Chondrocyte (in vitro differentiated cells): ENCODE measurements at regions not wholly inside any gene's neighbourhood (a gene's known extent, or its start where the extent isn't known, plus 50 kb on each side); places are given as distances from the start of the nearest gene placed in this dataset.
"Not testable (repeated sequence)": the region's sequence is repeated elsewhere in the genome, so short reads cannot be mapped to it uniquely, and the experiment has no call there.

Experiments
- DNase-seq: peaks from one replicate; pipeline ENCODE4 v3.0.0; 2021; ENCODE audit warnings: mixed read lengths, low spot score
- H3K27ac Mint-ChIP-seq: one replicate; pipeline ENCODE4 v1.8.0; 2021; ENCODE audit warnings: mild to moderate bottlenecking, moderate library complexity, mixed read lengths; ENCODE audit not compliant: unreplicated experiment
- H3K27me3 Mint-ChIP-seq: 2 replicates; pipeline ENCODE4 v1.8.0; 2021; ENCODE audit warnings: low read depth, mixed read lengths
- H3K36me3 Mint-ChIP-seq: 2 replicates; pipeline ENCODE4 v1.8.0; 2021; ENCODE audit warnings: low read depth, mixed read lengths
- H3K4me1 Mint-ChIP-seq: 2 replicates; pipeline ENCODE4 v1.8.0; 2021; ENCODE audit warnings: low read depth, mild to moderate bottlenecking, mixed read lengths
- H3K4me3 Mint-ChIP-seq: one replicate; pipeline ENCODE4 v1.8.0; 2021; ENCODE audit warnings: mild to moderate bottlenecking, moderate library complexity, mixed read lengths; ENCODE audit not compliant: unreplicated experiment
- H3K9me3 Mint-ChIP-seq: 2 replicates; pipeline ENCODE4 v1.8.0; 2021; ENCODE audit warnings: low read depth, mixed read lengths
- CTCF ChIP-seq: fragments of 200-600 bp; sonication (generic); IDR thresholded peaks from 2 replicates; pipeline ENCODE4 v1.5.0; 2021; ENCODE audit warnings: antibody characterized with exemption, mild to moderate bottlenecking, moderate library complexity

GRCh38 chr3:193055352-193055751 is 137.7 kb upstream of the MB21D2 start:
- H3K27ac Mint-ChIP-seq: no peak overlapping the region
- no peak for DNase-seq
- H3K36me3 Mint-ChIP-seq: no peaks in the 10 kb centered on the region
- no peak overlapping the region for H3K4me3 Mint-ChIP-seq
- H3K9me3 Mint-ChIP-seq: no peaks in the 10 kb centered on the region
- no peak for TF ChIP-seq CTCF
- peaks cover 3% of the 10 kb centered on the region for H3K27me3 Mint-ChIP-seq
- H3K4me1 Mint-ChIP-seq: peaks cover 26% of the 10 kb centered on the region

GRCh38 chr3:193057616-193058015 is 140.0 kb upstream of the MB21D2 start:
- Mint-ChIP-seq H3K27ac (no peak overlapping the region), H3K4me1 (peaks cover 14% of the 10 kb centered on the region), H3K36me3 (no peaks in the 10 kb centered on the region), H3K4me3 (no peak overlapping the region), H3K27me3 (peaks cover 3% of the 10 kb centered on the region), H3K9me3 (no peaks in the 10 kb centered on the region)
- no peak for DNase-seq
- TF ChIP-seq CTCF: no peak

GRCh38 chr3:193060748-193061546 is 143.3 kb upstream of the MB21D2 start:
- no peaks in the 10 kb centered on the region for H3K36me3 Mint-ChIP-seq
- no peaks in the 10 kb centered on the region for H3K9me3 Mint-ChIP-seq
- H3K27ac Mint-ChIP-seq: no peak overlapping the region
- peaks cover 7% of the 10 kb centered on the region for H3K27me3 Mint-ChIP-seq
- DNase-seq: no peak
- TF ChIP-seq CTCF: no peak
- H3K4me1 Mint-ChIP-seq: no peaks in the 10 kb centered on the region
- no peak overlapping the region for H3K4me3 Mint-ChIP-seq

- H3K27me3 Mint-ChIP-seq: peaks cover 7% of the 10 kb centered on the region
- H3K4me3 Mint-ChIP-seq: no peak overlapping the region
- H3K4me1 Mint-ChIP-seq: no peaks in the 10 kb centered on the region
- peaks cover 4% of the 10 kb centered on the region for H3K9me3 Mint-ChIP-seq
- DNase-seq: no peak
- no peak for TF ChIP-seq CTCF
- H3K36me3 Mint-ChIP-seq: peaks cover 3% of the 10 kb centered on the region
- no peak overlapping the region for H3K27ac Mint-ChIP-seq
These were observed 150.7 kb upstream of the MB21D2 start for GRCh38 chr3:193068365-193068764.

GRCh38 chr3:193069732-193070131 is 152.1 kb upstream of the MB21D2 start:
- not testable (repeated sequence) for H3K27ac Mint-ChIP-seq, H3K36me3 Mint-ChIP-seq, H3K4me1 Mint-ChIP-seq, H3K27me3 Mint-ChIP-seq, H3K4me3 Mint-ChIP-seq, H3K9me3 Mint-ChIP-seq, DNase-seq
